ENCODE measurements at regions not wholly inside any gene's neighbourhood (a gene's known extent, or its start where the extent isn't known, plus 50 kb on each side); places are given as distances from the start of the nearest gene placed in this dataset.

DNA sequence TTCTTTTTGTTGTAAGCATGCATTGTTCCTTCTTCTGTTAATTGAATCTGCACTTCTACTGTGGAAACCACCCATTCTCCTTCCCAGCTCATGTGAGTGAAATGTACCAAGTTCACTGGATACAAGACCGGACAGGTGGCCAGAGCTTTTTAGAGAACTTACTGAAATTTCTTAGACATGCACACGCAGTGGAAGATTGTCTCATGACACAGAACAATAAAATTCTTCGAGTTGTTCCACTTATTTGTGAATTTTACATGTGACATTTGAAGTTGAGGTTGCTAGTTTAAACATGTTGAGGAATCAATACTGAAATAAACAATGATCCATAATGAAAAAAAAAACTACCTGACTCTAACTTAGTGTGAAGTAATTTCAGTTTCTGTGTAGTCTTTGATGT, 568.0 kb downstream of the TECRL start:
- TF ChIP-seq POLR2A (IDR thresholded peaks at IDR 0.05): no peak
- TF ChIP-seq EP300 (IDR thresholded peaks at IDR 0.05): no peak
- no peak for TF ChIP-seq CTCF (IDR thresholded peaks at IDR 0.05)
